NCI-H2029 (cell line): ENCODE measurements at regions not wholly inside any gene's neighbourhood (a gene's known extent, or its start where the extent isn't known, plus 50 kb on each side); places are given as distances from the start of the nearest gene placed in this dataset.

Experiments used
- DNase-seq: peaks from one replicate; lab custom pipeline; 2025; lab: John Stamatoyannopoulos, UW

DNA sequence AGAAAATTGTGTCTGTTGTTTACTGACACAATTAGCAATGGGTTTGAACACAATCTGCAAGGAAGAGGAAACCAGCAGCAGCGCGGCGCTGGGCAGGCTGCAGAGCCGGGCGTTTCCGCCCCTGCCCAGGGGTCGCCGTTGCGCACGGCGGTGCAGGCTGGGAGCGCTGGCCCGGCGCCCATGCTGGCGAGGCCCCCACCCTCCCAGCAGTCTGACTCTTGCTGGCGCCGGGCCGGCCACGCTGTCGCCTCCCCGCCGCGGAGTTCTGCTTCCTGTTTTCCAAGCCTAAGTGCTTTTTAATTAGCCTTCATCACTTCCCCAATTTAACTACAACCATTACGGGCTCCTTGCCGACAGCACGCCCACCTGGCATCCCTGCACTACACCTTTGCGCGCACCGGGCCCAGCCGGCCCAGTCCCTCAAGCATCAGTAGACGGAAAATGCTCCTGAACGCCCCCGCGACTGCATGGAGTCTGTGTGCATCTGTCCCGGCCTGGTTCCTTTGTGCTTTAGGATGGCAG lies 212.1 kb downstream of the GXYLT1 start:
- DNase-seq = peak; percentile 95

DNA sequence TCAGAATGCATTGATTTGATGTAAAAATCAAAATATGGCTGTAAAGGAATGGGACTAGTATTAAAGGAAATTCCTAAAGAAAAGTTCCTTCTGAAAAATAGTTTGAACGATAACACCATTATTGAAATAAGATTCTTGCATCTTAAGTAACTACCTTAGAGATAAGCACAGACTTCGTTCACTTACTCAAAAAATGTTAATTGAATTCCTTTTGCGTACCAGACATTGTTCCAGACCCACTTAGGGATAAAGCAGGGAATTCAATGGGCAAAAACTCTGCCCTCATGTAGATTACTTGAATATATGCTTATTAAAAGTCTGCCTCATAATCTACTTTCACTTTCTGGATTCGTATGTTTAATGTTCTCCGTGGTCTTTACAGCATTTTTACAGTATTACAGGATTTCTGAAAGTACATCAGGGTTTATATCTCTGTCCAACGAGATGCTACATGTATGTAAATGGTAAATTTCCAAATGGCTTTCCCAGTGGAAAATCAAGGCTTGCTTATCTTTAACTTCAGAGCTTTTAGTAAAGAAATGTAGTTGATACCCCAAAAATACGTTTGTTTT lies 213.7 kb downstream of the GXYLT1 start:
- DNase-seq = no peak

DNA sequence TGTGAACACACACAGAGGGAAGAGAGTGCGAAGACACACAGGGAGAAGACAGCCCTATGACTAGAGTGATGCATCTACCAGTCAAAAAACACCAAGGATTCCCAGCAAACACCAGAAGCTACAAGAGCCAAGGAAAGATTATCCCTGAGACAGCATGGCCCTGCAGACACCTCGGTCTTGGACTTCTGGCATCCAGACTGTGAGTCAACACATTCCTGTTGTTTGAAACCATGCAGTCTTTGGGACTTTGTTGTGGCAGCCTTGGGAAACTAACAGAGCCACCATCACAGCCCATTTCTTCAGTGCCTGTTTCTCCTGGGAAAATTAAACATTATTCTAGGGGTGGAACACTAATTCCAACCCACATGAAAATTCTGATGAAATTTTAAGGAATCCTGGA lies 220.6 kb downstream of the GXYLT1 start:
- DNase-seq = no peak

DNA sequence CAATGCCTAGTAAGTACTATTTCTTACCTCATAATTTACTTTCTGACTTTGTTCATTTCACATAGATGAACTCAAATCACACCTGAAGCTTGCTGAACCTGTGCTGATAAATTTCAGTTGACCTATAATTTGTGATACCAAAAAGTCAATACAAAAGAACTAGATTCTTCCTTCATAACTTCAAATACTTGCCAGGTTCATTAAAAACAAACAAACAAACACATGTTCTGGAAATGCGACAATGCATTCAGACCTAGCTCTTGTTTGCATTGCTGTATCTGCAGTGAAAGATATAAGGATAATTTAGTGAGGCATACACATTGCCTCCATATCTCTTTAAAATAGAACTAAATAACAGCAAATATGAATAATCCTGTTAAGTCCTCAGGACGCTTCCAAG lies 221.3 kb downstream of the GXYLT1 start:
- no peak for DNase-seq

DNA sequence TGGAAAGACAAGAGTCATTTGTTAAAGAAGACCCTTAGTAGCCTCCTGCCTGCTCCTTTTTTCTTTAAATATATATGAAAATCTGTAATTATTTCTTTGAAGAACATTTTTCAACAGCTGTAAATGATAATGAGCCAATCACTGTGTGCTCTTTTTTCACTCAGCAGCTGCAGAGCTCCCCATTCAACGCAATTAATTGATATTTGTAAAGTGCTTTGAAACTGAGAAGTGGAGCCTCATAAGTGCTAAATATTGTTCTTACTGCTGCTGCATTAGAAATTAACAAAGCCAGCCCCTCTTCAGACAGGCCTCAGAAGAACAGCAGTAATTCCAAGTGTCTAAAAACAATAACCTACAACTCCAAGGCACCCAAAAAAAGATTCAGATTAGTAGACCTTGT lies 224.3 kb downstream of the GXYLT1 start:
- DNase-seq = no peak

DNA sequence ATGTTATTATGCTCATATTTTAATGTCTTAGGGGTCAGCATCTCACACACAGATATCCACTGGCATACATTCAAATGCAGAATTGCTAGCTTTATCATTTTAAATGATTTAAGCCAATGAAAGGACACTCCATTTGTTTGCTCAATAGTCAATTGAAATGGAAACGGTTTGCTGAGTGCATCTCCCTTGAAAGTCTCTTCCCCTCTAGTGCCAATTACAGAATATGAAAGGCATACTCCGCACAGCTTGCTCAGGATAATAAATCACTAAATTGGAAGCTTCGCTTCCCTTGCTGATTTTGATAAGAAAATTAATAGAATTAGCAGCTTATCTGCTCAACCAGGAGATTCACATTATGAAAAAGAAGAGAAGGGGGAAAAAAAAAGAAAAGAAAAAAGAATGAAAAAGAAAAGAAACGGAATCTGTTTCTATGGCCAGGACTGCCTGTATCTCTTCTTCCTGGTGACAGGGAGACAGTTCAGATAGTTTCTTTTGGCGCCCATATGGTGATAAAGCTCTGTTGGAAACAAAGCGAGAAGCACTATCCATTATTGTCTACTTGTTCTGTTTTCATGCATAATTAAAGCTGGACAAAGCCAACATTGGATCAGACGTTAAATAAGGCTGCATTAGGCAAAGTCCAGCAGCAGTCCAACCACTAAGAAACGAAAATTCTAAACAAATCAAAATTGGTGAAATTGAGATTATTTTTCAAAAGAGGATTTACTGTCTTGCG lies 225.0 kb downstream of the GXYLT1 start:
- peak; percentile 62 for DNase-seq

DNA sequence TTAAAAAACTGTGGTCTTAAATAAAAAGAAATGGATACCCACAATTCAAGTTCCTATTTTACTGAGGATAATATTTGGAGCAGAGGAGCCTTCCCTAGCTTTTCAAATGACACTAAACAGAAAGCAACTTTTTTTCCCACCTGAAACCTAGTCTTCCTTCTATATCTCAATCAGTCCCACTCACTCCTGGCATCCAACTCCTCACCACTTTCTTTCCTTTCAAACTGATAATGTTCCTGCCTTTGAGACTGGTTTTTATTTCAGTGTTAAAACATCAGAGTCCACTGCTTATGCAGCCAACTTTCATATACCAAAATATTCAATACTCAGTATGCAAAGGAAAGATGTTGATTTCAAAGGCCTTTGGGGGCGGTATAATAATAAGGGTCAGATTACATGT lies 225.6 kb downstream of the GXYLT1 start:
- DNase-seq = no peak

DNA sequence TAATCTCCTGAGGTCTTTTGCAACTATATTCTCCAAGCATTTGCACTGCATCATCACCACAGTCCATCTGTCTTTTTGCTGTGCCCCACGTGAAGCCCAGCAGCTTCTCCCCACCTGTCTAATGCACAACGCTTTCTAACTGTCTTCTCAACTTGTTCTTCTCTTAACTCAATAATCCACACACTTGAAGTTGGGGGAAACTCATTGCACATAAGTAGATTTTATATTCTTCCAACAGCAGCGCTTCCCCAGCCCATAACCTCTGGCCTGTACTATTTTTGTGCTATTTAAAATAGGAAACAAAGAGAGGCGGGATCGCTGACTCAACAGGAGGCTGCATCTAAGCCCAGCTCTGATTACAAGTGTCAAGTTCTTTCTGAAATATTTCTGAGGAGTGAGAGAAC lies 226.7 kb downstream of the GXYLT1 start:
- no peak for DNase-seq

DNA sequence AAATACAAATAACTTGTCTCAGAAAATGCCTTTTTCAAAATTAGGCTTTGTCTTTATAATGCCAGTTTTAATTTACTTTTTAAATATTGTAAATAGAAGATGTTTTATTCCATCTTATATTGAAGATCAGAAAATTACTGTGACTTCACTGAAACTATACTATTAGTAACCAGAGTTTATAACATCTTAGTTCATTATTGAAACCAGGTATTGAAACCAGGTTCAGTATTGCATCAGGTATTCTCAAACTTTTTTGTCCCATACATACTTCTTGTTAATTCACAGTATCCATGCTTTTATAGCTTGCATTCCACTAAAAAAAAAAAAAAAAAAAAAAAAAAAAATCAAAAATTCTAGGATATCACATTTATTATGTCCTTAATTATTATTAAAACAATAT lies 227.5 kb downstream of the GXYLT1 start:
- no peak for DNase-seq

DNA sequence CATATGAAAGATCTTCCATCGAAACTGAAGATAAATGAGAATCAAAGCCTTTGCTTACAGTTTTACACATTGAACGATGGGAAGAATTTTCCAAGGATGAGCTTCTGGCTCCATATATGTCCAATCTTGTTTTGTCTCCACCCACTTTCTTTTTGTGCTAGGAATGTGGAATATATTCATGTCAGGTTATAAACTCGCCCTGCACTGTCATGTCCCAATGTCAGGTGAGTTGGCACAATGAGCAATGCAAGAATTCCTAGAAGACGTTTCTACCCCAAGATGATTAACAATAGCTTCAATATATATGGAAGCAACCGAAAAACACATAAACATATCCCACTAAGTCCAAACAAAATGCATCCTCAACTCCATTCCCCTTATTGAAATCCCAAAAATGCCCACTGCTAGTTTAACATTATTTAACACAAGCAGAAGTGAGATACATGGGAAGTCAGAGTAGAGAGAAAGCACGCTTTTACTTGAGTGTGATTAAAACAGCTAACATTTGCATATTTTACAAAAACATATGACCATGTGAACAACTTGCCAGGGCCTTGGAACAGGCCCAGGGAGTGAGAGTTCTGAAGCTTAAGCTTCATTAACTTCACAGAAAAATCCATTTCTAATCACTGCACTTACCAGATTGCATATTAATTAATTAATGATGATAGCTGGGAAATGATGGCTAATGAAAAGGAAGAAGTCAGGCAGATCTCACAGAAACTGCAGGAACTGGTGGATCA lies 233.9 kb downstream of the GXYLT1 start:
- DNase-seq = no peak

DNA sequence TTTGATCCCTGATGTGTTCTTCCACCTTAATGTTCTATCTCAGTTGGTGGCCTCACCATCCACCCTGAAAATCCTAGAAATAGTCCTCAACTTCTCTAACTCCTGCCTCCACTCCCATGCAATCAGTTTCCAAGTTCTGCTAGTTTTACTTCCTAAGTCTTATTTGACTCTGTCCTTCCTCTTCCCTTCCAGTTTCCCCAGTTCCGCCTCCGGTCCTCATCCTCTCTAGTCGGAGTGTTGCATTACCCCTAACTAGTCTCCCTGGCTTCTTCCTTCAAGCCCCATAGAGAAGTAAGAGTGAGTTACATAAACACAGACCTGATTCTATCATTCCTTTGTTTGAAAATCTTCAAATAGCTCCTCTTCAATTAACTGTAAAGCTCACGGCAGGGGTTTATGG lies 236.5 kb downstream of the GXYLT1 start:
- DNase-seq = no peak

DNA sequence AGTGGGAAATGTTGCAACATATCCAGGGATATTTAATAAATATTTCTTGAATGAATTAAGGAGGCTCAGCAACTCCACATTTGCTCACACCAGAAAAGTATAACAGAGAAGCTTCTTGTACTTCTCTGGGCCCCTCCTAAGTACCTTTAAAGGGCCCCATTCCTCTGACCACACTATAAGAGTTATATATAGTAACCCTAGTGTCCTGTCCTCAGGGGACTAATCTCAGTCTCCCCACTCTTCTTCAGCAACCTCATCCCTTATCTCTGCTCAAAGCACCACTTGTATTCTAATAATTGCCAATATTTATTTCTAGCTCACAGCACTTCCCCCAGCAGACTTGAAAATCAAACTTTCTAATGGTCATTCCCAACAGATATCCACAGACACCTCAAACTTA lies 237.1 kb downstream of the GXYLT1 start:
- no peak for DNase-seq

DNA sequence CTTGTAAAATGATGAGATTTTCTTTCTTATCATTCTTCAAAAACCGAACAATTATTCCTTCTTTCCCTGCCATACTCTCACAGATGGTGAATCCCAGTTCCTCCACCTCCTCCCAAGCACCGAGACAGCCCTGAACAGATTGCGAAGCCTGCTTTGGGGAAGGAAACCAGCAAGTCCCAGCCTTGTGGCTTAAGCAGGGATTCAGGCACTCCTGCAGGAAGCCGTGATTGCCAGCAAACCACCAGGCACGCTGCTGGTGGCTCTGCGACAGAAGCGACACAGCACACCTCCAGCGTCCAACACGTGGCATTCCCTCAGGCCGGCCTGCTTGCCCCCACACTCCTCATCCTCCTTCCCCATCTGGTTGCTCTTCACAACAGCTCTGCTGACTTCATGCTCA lies 237.7 kb downstream of the GXYLT1 start:
- no peak for DNase-seq

DNA sequence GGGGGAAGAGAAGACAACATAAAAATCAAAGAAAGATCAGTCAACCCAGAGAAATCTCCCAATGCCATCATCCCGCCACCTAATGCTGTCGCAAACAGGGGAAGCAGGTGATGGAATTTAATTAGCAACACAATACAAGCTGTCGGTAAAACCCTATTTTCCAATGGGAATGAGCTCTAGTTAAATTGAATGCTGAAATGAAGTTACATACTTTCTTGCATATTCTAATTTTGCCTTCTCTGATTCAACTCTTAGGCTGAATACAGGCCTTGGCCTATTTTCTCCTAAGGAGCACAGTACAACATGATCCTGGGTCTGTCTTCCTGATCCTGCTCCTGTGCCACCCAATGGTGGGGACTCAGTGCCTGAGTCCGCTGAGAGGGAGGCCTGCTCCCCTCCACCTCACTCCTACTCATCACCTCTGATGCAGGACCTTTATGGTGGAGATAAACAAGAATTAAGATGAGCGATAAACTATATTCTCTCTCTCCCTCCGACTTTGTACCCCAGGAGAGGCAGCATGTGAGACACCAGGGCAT lies 238.8 kb downstream of the GXYLT1 start:
- no peak for DNase-seq

DNA sequence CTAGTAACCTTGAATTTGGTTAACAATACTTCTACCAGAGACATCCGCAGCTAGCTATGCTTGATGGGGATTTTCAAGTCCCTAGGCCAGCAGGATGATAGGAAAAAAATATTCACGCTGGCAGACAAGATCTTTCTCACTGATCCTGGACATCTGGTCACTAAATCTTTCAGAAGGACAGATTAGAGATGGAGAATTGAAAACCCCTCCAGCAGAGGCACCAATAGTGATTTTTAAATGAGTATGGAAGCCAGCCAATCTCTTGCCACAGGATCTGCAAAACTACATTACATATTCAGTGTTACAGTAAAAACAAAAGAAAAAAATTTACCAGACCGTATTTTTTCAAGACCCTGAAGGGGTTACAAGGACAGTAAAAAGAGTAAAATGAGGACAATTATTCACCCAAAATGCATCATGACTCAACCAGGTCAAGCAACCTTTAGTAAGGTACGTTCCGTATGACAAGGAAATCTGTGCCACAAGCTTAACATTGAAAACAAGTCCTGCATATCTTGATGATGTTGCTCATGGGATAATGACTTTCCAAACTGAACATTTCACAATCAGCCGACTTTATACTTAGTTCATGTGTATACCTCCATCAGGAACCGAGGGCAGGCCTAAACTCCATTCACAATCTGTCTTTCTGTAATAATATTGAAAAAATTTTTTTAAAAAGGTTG lies 239.5 kb downstream of the GXYLT1 start:
- DNase-seq = no peak

DNA sequence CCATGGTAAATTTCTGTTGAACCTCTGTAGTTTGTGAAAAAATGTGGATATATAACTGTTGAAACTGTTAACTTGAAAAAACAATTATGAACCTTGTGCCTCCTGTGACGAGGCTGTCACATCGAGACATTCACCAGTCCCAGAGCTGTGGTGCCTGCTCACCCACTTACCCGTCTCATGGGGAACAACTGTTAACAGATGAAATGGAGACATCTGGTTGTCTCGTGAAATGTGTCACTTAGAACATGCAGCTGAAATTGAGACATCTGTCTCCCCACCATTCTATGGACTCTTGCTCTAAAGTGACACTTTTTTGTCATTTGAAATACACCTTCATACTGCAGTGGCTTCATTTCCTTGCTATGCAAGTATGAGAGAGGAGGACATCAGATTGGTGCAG lies 240.6 kb downstream of the GXYLT1 start:
- DNase-seq = no peak

DNA sequence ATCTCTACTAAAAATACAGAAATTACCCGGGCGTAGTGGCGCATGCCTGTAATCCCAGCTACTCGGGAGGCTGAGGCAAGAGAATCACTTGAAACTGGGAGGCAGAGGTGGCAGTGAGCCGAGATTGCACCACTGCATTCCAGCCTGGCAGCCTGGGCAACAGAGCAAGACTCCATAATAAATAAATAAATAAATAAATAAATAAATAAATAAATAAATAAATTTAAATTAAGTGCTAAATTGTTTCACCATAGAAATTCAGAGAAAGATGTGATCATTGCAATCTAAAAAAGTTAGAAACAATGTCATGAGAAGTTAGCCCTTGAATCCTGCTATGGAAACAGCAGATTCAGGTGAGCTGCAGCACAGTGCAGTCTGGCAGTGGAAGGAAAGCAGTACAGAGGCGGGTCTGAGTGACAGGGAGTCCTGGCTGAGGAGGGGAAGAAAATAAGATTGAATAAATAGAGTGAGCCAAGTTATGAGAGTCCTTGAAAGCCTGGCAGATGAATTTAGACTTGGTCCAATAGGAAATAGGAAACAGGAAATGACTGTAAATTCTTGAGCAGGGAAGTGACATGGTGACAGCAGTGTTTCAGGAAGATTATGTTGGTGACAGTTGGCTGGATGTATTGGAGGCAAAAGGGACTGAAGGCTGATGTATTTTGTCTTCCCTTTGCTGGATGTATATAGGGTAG lies 241.5 kb downstream of the GXYLT1 start:
- no peak for DNase-seq

DNA sequence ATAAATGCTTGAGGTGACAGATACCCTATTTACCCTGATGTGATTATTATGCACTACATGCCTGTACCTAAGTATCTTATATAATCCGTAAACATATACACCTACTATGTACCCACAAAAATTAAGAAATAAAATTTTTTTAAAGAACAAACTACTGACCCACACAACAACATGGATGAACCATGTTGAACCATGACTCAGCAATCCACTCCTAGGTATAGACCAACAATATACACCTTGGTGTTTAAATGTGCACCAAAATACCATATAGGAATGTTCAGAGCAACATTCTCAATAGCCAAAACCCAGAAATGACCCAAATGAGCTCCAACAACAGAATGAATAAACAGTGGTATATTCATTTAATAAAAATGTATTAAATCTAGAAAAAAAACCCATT lies 245.1 kb downstream of the GXYLT1 start:
- no peak for DNase-seq

DNA sequence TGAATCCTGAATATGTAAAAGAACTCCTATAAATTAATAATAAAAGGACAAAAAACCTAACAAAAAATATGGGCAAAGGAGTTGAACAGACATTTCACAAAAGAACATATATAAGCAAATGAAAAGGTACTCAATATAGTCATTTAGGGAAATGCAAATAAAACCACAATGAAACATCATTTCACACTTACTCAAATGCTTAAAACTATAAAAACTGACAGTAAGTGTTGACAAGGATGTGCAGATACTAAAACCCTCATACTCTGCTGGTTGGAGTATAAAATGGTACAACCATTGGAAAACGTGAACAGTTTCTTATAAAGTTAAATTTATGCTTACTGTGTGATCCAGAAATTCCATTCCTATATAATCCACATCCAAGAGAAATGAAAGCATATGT lies 247.1 kb downstream of the GXYLT1 start:
- no peak for DNase-seq

DNA sequence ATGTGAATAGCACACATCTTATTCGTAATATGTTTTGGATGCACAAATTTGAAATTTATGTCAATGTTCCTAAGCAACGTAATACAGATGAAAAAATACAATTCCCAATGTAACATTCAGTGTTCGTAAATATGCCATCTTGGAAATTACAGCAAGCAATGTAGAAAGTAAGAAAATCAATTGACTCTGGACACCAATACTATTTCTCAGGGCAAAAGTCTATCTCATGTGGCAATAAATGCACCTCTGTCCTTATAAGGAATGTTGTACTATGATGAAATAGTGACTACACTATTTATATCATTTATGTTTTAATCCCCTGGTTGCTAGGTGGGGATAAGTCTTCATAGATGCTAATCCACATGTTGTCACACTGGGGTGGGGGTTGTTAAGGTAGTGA lies 251.2 kb downstream of the GXYLT1 start:
- no peak for DNase-seq

DNA sequence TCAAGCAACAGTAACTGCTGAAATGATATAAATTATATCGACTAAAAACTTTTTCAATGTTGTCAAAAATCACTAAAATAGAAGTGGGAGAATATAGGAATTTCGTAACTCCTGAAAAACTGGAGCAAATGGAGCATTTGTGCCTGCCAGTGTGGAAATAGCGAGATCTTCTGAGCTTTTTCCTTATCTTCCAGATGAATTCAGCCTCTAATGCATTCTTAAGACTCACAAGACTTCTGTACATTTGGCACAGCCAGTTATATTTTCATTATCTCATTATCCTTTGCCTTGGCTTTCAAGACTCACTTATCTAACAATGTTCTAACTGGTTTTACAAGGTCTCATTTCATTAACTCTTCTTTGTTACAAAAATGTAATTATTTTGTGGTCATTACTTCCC lies 252.4 kb downstream of the GXYLT1 start:
- no peak for DNase-seq

DNA sequence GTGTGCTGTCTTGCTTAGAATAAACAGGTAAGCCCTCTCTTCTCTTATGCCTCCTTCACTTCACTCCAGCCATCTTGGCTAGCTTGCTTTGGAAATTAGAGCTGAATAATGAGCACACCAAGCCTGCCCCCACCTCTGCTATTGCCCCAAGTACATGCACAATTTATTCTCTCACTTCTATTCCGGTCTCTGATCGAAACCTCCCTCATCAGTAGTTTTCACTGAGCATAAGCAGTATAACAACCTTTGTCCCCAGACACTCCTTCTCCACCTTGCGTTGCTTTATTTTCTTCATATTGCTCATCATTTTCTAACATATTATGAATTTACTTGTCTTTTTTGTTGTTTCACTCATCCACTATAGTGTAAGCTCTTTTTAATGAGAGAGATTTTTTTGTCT lies 253.4 kb downstream of the GXYLT1 start:
- DNase-seq = no peak
